ENCODE measurements at regions not wholly inside any gene's neighbourhood (a gene's known extent, or its start where the extent isn't known, plus 50 kb on each side); places are given as distances from the start of the nearest gene placed in this dataset.

DNA sequence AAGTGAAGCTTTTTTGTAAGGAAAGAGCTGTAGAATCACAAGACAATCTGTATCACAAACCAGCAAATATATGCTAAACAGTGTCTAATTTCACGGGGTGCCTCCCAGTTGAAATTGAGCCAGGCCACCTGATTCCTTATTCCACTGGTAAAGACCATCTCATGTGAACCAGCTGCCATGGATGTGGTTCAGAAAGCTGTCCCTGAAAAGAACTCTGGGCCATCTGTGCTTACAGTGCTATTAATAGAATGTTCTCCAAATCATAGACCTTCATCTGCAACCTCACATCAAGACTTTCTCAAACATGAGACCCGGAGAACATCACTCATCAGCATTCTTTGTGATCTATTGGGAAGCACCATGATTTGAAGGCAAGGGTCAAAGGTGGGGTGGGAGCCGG is 89.7 kb downstream of the FBXO5 start:
- no peak for TF ChIP-seq FOXM1 (IDR thresholded peaks at IDR 0.05; ENCODE audit: borderline replicate concordance, low read depth)
- TF ChIP-seq TAF1 (IDR thresholded peaks at IDR 0.05; ENCODE audit: low read depth): no peak
- TF ChIP-seq, protein P1, sequence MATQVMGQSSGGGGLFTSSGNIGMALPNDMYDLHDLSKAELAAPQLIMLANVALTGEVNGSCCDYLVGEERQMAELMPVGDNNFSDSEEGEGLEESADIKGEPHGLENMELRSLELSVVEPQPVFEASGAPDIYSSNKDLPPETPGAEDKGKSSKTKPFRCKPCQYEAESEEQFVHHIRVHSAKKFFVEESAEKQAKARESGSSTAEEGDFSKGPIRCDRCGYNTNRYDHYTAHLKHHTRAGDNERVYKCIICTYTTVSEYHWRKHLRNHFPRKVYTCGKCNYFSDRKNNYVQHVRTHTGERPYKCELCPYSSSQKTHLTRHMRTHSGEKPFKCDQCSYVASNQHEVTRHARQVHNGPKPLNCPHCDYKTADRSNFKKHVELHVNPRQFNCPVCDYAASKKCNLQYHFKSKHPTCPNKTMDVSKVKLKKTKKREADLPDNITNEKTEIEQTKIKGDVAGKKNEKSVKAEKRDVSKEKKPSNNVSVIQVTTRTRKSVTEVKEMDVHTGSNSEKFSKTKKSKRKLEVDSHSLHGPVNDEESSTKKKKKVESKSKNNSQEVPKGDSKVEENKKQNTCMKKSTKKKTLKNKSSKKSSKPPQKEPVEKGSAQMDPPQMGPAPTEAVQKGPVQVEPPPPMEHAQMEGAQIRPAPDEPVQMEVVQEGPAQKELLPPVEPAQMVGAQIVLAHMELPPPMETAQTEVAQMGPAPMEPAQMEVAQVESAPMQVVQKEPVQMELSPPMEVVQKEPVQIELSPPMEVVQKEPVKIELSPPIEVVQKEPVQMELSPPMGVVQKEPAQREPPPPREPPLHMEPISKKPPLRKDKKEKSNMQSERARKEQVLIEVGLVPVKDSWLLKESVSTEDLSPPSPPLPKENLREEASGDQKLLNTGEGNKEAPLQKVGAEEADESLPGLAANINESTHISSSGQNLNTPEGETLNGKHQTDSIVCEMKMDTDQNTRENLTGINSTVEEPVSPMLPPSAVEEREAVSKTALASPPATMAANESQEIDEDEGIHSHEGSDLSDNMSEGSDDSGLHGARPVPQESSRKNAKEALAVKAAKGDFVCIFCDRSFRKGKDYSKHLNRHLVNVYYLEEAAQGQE (IDR thresholded peaks at IDR 0.05; ENCODE audit: low read depth): no peak
- no peak for TF ChIP-seq CEBPB (IDR thresholded peaks at IDR 0.05)
- no peak for TF ChIP-seq TEAD4 (IDR thresholded peaks at IDR 0.05)
- no peak for TF ChIP-seq RAD21 (IDR thresholded peaks at IDR 0.05; ENCODE audit: low read depth)
- no peak for TF ChIP-seq CREB1 (IDR thresholded peaks at IDR 0.05; ENCODE audit: low read depth)

All from Ishikawa (cell line).